ENCODE measurements at regions not wholly inside any gene's neighbourhood (a gene's known extent, or its start where the extent isn't known, plus 50 kb on each side); places are given as distances from the start of the nearest gene placed in this dataset.

GRCh38 chr19:5237939-5238480, 102.6 kb downstream of the PTPRS start:
- TF ChIP-seq EP300 (IDR thresholded peaks at IDR 0.05) (no peak), POLR2AphosphoS5 (IDR thresholded peaks at IDR 0.05) (no peak)
- TF ChIP-seq, protein P1, sequence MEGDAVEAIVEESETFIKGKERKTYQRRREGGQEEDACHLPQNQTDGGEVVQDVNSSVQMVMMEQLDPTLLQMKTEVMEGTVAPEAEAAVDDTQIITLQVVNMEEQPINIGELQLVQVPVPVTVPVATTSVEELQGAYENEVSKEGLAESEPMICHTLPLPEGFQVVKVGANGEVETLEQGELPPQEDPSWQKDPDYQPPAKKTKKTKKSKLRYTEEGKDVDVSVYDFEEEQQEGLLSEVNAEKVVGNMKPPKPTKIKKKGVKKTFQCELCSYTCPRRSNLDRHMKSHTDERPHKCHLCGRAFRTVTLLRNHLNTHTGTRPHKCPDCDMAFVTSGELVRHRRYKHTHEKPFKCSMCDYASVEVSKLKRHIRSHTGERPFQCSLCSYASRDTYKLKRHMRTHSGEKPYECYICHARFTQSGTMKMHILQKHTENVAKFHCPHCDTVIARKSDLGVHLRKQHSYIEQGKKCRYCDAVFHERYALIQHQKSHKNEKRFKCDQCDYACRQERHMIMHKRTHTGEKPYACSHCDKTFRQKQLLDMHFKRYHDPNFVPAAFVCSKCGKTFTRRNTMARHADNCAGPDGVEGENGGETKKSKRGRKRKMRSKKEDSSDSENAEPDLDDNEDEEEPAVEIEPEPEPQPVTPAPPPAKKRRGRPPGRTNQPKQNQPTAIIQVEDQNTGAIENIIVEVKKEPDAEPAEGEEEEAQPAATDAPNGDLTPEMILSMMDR (IDR thresholded peaks at IDR 0.05): no peak

Data from gastroesophageal sphincter (tissue), 3 donors.